Mammary epithelial cell (primary cell): ENCODE measurements at regions not wholly inside any gene's neighbourhood (a gene's known extent, or its start where the extent isn't known, plus 50 kb on each side); places are given as distances from the start of the nearest gene placed in this dataset.

Source experiments
- CTCF ChIP-seq, 2 donors: IDR thresholded peaks in 1 of 2; conservative IDR thresholded peaks in 1 of 2; 2 replicates each; pipeline ENCODE4 v1.5.1; 2011 to 2012; ENCODE audit warnings: inconsistent platforms in 2 of 2, low read length in 2 of 2, mild to moderate bottlenecking in 2 of 2, control low read depth in 1 of 2, low read depth in 1 of 2; ENCODE audit not compliant: insufficient read depth in 1 of 2; ENCODE audit errors: extremely low read depth in 1 of 2
- EZH2 ChIP-seq: IDR thresholded peaks from 2 replicates; pipeline ENCODE4 v1.6.1; 2012; ENCODE audit warnings: low read length, inconsistent platforms, borderline replicate concordance

GRCh38 chr3:30393079-30393478 is 213.3 kb upstream of the TGFBR2 start:
- TF ChIP-seq CTCF (conservative IDR thresholded peaks at IDR 0.05 in 1 of 2, IDR thresholded peaks at IDR 0.05 in 1 of 2; ENCODE audit: extremely low read depth in 1 of 2, insufficient read depth in 1 of 2, low read depth in 1 of 2, low read length in 2 of 2) (no peak), EZH2 (no peak)
